Left renal cortex interstitium (tissue), 4 donors: ENCODE measurements at regions not wholly inside any gene's neighbourhood (a gene's known extent, or its start where the extent isn't known, plus 50 kb on each side); places are given as distances from the start of the nearest gene placed in this dataset.
"Not testable (repeated sequence)": the region's sequence is repeated elsewhere in the genome, so short reads cannot be mapped to it uniquely, and the experiment has no call there.

Source experiments
- DNase-seq, 4 donors: peaks; one replicate each; pipeline ENCODE4 v3.0.0-alpha.2; 2013; ENCODE audit warnings: low read depth in 4 of 4, low spot score in 2 of 4, missing footprints in 1 of 4

DNA sequence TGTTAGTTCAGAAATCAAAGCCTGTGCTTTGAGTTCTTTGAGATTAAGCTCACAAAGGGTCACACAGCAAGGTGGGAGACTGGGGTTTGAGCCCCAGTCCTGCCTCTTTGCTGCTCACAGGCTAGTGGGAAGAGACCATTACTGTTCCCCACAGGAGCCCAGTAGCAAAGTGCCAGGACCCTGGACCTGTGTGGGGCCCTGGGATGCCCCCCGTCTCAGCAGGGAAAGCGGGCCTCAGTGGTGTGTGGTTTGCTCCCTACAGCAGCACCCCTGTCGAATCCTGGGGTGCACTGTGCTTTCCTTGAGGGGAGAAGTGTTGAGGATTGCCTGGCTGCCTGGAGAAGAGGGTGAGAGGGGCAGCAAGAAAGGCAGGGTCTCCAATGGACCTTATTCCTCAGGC is 239.4 kb downstream of the ANKRD30B start:
- DNase-seq: not testable (repeated sequence)

DNA sequence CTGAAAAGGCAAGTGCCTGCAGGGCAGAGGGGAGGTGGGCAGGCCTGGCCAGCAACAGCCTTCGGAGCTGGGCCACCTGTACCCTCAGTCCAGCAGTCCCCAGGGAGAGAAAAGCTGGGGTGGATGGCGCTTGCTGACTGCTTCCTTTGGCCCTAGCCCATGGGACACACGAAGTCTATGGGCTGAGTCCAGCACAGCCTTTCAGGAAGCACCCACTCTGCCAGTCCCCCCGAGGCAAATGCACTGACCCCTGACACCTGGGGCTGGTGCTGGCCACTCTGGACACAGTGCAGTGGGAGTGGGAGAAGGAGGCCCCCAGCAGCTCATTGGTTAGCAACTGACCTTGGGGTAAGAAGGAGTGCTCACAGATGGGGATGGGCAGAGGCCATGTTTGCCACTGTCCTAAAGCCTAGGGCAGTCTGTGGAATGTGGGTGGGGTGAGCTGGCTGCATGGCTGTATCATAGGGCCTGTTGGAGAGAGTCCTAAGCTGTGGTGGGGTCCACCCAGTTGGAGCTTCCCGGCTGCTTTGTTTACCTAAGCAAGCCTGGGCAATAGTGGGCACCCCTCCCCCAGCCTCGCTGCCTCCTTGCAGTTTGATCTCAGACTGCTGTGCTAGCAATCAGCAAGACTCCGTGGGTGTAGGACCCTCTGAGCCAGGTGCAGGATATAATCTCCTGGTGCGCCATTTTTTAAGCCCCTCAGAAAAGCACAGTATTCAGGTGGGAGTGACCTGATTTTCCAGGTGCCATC is 240.2 kb downstream of the ANKRD30B start:
- DNase-seq: not testable (repeated sequence)

DNA sequence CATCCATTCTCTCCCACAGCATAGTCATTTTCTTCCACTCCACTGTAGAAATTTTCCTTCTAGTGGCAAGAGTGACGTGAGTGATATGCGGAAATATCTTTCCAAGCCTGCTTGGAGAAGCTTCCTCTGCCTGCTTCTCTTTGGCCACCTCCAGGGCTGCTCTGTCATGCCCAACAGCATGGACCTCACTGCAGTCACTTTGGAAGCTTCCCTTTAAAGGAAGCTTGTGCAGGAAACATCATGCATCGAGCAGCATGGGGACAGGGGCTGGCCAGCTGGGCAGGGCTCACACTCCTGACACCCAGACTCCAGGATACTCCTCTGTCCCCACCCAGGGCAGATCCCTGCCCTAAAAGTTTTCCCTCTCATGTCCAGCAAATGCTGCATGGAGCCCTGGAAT is 241.6 kb downstream of the ANKRD30B start:
- not testable (repeated sequence) for DNase-seq

DNA sequence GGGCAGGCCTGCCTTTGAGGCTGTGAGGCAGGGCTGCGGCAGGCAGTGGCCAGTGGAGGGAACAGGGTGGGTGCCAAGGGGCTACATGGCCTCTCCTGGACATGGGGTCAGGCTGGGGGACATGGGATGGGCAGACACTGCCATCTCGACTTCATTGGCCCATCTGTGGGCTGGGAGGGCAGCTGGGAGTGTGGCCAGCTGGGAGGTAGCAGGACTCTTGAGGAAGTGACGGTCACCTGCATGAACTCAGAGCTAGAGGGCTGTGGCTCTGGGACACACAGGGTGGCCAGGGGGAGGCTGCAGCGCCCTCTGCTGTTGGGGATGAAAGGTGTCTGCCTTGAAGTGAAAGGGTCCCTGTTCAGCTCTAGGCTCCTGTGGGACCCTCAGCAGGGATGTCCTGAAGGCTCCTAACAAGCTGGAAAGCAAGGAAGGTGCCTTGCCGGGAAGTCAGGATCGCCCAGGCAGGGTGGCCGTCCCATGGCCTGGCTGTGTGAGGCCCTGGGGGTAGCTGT is 244.0 kb downstream of the ANKRD30B start:
- DNase-seq: not testable (repeated sequence)

DNA sequence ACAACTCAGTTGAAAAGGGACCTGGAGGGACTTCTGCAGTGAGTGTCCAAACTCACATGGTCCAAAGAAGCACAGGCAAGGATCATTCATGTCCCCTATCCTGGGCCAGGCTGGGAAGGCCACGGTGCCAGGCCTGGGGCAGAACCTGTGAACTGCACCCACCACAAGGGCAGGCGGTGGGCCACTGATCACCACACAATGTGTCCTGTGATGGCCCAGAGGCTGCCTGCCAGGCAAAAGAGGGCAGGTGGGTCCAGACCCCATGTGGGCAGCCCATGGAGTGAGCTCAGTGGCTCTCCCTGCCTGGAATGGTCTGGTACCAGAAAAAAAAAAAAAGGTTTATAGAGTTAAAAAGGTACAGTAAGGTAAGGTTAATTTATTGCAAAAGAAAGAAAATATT is 244.8 kb downstream of the ANKRD30B start:
- not testable (repeated sequence) for DNase-seq

DNA sequence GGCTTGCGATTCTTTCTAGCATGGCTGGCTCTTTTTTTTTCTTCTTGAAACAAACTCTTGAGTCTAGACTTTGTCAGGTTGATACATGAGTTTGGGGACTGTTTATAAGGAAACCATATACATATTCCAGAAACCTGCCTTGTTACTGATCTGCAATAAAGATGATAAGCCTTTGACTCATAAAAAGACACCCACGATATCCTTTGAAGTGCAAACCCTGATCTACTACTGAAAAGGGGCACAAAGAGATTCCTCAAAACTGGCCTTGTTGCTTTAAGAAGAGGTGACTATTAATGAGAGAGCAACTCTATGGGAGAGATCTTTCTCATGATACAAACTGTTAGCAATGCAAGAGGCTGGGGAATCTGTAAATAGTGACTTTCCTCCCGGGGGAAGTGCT is 247.1 kb downstream of the ANKRD30B start:
- DNase-seq: not testable (repeated sequence)

DNA sequence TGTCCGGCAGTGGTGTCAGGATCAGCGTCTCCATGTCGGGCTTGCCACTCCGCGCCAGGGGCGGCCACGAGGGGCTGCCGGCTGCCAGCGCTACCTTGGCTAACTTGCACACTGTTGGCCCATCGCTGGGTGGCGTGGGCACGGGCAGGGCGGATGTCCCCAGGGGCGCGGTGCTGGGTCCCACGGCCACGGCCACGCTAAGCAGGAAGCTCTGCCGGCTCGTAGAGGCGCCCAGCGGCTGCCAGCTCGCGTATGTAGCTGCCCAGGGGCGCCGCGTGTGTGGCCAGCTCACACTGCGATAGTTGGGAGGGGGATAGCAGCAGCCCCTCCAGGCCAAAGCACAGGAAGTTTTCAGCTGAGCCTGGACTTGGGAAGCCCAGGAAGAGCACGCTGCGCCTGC is 249.4 kb downstream of the ANKRD30B start:
- DNase-seq: no peak

DNA sequence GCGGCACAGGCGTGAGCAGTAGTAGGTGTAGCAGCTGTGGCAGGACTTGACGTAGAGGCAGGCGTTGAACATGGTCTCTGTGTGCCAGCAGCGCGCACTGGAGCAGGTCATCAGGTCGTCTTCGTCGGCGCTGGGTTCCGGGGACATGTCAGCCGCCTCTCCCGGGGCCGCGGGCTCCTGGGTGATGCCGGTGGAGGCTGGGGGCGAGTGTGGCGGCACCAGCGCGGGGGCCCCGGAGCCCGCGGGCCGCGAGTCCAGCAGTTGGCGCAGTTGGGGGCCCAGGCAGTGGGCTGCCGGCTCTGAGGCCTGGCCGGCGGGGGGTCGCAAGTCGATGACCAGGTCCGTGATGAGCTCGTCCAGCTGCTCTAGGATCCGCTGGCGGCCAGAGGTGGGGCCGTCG is 249.9 kb downstream of the ANKRD30B start:
- DNase-seq: not testable (repeated sequence)

DNA sequence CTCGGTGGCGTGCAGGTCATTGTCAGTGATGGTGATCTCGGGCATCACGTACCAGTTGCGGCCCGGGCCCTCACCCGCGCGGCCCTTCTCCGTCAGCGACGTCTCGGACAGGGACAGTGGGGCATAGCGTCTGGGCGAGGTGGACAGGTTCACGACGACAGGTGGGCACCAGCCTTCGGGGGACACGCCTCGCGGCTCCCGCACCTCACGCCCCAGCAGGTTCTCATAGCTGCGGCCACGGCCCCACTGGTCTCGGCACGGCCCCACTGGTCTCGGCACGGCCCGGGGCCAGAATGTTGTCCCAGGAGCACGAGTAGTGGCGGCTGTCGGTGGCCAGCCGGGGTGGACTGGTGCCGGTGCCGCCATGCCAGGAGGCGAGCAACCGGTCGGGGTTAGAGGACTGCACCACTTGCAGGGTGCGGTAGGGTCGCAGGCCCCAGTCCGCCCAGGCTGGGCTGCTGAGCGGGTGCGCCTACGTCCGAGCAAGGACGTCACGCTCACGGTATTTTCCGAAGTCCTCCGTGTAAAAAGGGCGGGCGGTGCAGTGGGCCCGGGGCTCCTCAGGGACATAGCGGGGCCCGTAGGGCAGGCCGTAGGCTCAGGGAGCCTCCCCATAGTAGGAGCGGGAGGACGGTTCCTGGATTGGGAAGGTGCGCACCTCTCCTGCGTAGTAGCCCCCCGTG is 250.5 kb downstream of the ANKRD30B start:
- not testable (repeated sequence) for DNase-seq

DNA sequence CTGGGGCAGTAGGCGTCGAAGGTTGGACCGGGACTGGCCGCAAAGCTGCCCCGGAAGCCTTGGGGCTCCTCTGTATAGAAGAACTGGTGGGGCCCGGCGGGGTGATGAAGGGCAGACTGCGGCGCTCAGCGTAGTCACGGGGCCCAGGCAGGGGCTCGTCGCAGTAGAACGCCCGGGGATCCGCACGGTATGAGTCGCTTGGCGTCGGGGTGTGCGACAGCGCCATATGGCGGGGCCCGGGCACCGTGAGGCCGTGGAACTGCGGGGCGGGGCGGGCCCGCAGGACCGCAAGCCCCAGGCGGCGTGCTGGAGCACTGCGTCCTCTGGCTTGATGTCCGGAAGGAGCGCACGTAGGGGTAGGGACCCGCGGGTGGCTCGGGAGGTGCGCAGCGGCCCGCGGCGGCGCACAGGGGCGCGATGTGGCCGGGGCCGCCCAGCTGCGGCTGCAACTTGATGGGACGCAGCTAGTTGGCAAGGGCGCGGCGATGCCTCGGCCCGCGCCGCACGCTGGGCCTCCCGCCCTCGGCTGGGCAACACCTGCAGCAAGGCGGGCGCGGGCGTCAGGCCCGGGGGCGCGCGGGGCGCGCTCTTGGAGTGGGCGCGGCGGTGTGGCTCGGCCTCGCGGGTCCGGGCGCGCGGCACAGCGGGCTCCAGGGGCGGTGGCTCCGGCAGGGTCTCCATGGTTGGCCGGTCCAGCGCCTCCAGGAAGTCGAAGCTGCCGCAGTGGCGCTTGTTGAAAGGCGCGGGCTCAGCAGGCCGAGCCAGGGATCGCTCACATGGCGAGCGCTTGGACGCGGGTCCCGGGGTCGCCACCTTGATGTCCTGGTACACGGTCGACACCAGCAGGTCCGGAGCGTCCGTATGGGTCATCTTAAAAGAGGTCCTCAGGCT is 251.4 kb downstream of the ANKRD30B start:
- DNase-seq: no peak

DNA sequence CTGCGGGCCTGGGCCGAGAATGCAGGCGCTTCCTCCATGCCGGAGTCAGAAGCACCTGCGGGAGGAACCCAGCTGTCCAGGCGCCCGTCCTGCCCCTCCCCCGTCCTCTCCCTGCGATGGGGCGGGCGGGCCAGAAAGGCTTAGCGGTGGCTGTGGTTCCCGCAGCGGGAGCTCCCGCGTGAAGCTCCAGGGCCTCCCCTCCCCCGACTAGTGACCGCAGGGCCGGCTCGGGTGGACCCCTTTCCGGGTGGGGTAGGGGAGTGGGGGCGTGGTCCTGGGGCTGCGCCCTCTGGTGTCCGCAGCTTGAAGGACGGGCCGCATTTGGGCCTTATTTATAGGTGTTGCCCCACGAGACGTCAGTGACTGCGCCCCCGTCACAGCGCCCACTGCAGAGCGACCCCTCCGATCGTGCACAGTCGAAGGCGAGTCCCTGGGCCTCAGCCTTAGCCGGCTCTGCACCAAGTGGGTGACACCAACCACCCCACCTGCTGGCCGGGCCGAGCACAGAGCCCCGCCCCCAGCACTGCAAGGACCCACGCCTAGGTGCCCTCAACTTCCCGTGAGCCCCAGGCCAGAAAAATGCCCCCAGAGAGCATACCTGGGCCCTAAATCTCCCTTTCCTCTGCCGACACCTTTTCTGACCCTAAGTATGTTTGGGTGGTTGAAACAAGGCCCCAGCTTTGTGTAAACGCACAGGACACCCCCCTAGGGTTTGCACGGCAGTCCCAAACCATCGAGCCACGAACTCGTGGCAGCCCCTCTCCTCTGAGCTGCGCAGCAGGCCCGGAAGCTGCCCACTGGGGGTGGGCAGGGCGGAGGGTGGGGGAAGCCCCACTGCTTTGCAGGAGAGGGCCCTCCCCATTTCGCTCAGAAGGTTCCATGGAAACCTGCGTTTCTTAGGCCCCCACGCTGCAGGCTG is 252.4 kb downstream of the ANKRD30B start:
- DNase-seq: not testable (repeated sequence)

DNA sequence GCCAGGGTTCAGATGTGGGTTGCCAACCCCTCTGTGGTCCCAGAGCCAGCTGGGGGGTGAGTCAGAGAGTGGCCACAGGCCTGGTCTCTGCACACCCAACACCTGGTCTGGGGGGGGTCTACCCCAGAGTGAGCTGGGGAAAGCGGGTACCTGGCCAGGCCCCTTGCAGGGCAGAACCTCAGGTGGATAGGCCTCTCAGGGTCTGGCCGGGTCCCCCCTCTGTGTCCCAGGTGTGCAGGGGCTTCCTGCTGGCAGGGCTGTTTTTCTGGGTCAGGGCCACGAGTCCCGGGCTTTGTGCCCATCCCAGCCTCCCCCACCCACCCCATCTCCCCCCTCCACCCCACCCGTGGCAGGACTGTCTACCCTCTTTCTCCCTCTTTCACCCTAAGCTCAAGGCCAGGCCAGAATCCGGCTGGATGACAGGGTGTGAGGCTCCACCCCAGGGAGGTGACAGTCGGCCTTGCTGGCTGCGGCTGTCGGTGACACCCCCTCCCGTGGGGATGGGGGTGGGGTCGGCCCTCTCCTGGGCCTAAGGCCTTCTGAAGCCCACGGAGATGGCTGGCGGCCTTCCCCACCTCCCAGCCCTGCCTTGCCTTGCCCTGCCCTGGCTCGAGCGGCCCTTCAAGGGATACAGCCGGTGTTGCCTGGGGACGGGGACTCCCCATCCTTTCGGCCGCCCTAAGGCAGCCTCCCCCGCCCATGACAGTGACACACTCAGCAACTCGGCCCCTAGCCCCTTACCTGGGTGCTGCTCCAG is 253.2 kb downstream of the ANKRD30B start:
- DNase-seq: not testable (repeated sequence)

DNA sequence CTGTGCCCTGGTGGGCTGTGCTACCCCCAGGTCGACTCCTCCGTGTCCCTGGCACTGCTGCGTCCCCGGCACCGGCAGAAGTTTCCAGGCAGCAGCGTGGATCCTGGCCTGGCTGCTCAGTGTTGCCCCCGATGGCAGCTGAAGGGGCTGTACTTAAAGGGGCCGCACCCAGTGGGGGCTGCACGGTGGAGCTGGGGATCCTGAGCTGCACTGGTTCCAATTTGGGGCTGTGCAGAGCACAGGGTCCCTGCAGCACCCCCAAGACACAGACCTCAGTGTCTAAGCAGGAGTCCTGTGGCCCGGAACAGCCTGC is 253.8 kb downstream of the ANKRD30B start:
- DNase-seq: not testable (repeated sequence)

DNA sequence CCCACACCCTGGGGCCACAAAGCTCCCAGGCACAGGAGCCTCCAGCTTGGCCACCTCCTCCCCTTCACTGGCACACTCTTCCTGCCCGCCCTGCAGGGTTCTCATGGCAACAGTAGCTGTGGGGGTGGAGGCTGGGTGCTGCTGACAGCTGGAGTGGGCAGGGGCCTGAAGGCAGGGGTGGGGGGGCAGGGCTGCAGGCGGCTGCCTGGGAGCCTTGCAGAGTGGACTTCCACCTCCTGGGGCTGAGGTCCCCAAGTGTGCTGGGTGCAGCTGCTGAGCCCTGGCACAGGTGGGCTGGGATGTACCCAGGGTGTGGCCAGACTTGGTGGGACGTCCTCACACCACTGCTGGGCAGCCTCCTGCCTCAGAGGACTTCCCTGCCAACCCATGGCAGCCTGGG is 254.8 kb downstream of the ANKRD30B start:
- DNase-seq: not testable (repeated sequence)

DNA sequence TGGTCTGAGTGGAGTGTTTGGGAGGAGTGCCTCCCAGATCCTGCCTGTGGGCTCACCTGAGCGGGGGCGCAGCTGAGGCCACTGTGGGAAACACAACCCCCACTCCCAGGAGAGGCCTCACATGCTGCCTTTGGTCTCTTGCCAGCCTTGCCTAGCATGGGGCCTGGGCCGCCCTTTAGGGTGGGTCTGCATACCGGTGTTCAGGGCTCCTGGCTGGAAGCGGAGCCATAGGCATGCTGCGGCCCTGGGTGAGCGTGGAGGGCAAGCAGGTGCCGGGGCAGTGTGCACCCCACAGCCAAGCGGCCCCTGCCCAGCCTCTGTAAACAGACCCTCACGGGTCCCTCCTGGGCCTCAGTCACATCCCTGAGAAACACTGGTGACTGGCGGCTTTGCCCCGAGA is 255.3 kb downstream of the ANKRD30B start:
- DNase-seq: not testable (repeated sequence)

DNA sequence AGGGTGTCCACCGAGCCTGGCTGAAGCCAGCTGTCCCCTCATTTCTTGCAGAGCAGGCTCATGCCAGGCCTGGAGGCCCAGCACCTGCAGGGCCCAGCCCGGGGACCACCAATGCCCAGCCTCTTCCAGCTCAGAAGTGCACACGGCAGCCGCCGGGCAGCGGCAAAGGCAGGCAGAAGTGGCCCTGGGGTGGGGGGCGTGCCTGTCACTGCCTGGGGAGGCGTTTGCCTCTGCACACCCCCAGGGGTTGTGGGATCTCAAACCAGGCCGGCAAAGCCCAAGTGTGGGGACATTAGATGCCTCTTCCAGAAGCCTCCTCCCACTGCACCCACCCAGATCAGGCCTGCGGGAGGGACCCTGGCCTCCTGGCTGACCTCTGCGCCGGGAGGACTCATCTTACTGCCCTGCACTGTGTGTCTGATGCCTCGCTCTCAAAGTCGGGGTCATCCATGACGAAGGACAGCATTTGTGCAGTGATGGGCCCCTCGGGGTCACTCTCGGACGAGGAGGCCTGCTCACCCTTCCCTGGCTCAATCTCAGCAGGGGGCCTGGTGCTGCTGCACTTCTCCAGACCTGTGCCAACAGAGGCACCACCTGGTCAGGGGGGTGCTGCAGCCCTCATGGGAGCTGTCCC is 255.8 kb downstream of the ANKRD30B start:
- DNase-seq: not testable (repeated sequence)

DNA sequence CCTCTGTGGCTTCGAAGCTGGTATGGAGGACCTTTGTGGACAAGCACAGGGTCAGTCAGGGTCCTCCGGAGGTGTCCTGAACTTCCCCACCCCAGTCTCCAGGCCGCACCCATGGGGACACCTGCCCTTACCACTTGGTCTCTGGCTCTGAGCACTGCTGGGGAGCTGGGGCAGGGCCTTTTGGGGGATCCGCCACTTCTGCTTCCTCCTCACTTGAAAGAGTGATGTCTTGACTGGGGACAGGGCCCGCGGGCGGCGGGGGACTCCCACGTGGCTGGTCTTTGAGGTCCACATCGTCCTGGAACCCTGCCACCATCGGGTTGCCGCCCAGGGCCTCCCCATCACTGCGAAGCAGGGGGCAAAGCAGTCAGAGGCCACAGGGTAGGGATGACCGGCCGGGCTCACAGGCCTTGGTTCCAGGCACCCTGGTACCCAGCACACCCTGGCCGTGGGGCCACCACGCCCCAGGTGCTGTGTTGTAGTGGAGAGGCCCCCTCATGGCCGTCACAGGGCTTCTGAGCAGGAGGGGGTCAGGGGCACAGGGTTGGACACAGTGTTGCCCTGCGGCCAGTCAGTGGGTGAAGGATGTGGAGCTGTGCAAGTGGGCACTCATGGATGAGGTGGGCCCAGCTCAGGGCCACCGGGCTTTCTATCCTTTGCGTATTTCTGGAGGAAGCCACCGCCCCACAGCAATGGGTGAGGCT is 256.4 kb downstream of the ANKRD30B start:
- not testable (repeated sequence) for DNase-seq
